Testis (tissue), 2 donors: ENCODE measurements at regions not wholly inside any gene's neighbourhood (a gene's known extent, or its start where the extent isn't known, plus 50 kb on each side); places are given as distances from the start of the nearest gene placed in this dataset.
A peak's percentile ranks its signal among the peaks of the same experiment; 100 is the strongest.

Source experiments
- DNase-seq: peaks from one replicate; pipeline ENCODE4 v3.0.0-alpha.2; 2019
- H3K27ac ChIP-seq, 2 donors: fragments of 200-600 bp; sonication (generic); one replicate each; pipeline ENCODE4 v1.5.1; 2019
- H3K27me3 ChIP-seq: fragments of 200-600 bp; sonication (generic); one replicate; pipeline ENCODE4 v1.5.1; 2019
- H3K36me3 ChIP-seq: fragments of 200-600 bp; sonication (generic); one replicate; pipeline ENCODE4 v1.5.1; 2017; ENCODE audit warnings: low read depth; ENCODE audit errors: missing control alignments
- H3K4me1 ChIP-seq: fragments of 200-600 bp; sonication (generic); one replicate; pipeline ENCODE4 v1.5.1; 2019
- H3K4me3 ChIP-seq, 2 donors: fragments of 200-600 bp; sonication (generic); one replicate each; pipeline ENCODE4 v1.5.1; 2017 to 2019
- H3K9me3 ChIP-seq: fragments of 200-600 bp; sonication (generic); one replicate; pipeline ENCODE4 v1.5.1; 2017
- CTCF ChIP-seq, 3 experiments: fragments of 450-650 bp in 2 of 3; fragments of 200-600 bp in 1 of 3; sonication (generic) in 1 of 3; IDR thresholded peaks; one replicate each; pipeline ENCODE4 v1.5.1; 2016 to 2019; ENCODE audit warnings: antibody characterized with exemption in 3 of 3, mild to moderate bottlenecking in 2 of 3, moderate library complexity in 1 of 3
- POLR2A ChIP-seq: fragments of 450-650 bp; IDR thresholded peaks from one replicate; pipeline ENCODE4 v1.6.1; 2017; ENCODE audit warnings: antibody characterized with exemption, mild to moderate bottlenecking, moderate library complexity
- WGBS, 2 donors: methylation state at CpG; one replicate each; pipeline ENCODE4 v1.1.5; 2018; 5-methylcytosine and 5-hydroxymethylcytosine counted together
- intact Hi-C: fragments of 100-400 bp; cut with DNase I; formaldehyde crosslinking; loops from one replicate; pipeline ENCODE4 v1.15.1; 2023; ENCODE audit warnings: low total_unique reads

- TF ChIP-seq POLR2A = no peak
- no peak for TF ChIP-seq CTCF (IDR thresholded peaks at IDR 0.05)
- intact Hi-C loops = no loop called here
- DNase-seq = no peak
- no peaks in the 10 kb centered on the region for H3K9me3 ChIP-seq
- WGBS, 2 donors = 91 to 100% methylated on average over 2 of the region's 2 CpGs
- H3K36me3 ChIP-seq = no peaks in the 10 kb centered on the region
- H3K27me3 ChIP-seq = no peaks in the 10 kb centered on the region
- no peaks in the 10 kb centered on the region for H3K4me1 ChIP-seq
- H3K4me3 ChIP-seq = no peak overlapping the region
- no peak overlapping the region for H3K27ac ChIP-seq
Measured at GRCh38 chr2:160977854-160978253, 182.4 kb upstream of the TANK start.

GRCh38 chr2:160984426-160985077 is 175.7 kb upstream of the TANK start:
- TF ChIP-seq CTCF (IDR thresholded peaks at IDR 0.05) = no peak
- TF ChIP-seq POLR2A = no peak
- no peaks in the 10 kb centered on the region for H3K4me1 ChIP-seq
- H3K4me3 ChIP-seq = no peak overlapping the region
- 68 to 77% methylated on average over 3 of the region's 3 CpGs for WGBS, 2 donors
- H3K9me3 ChIP-seq = no peaks in the 10 kb centered on the region
- peak; percentile 36 for DNase-seq
- H3K27ac ChIP-seq = no peak overlapping the region
- no peaks in the 10 kb centered on the region for H3K27me3 ChIP-seq
- H3K36me3 ChIP-seq = no peaks in the 10 kb centered on the region
- intact Hi-C loops = no loop called here

DNA sequence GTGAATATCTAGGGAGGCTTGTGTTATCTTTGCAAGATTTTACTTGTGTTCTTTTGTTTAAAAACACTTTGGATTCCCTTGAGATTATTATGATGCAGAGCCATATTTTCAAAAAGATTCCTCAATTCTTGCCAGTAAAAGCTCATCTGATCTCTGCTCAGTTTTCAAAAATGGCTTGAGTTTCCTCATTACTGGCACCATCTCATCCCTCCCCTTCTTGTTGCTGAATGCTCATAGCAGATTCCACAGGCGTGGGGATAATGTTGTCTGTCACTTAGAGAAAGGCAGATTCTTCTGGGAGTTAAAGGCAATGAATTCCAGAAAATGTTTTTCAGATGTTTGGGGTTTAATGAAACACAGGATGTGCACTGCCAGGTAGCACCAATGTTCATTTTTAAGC is 170.4 kb upstream of the TANK start:
- Histone ChIP-seq H3K9me3 (no peaks in the 10 kb centered on the region), H3K4me1 (peaks cover 3% of the 10 kb centered on the region), H3K27me3 (no peaks in the 10 kb centered on the region), H3K4me3 (no peak overlapping the region), H3K27ac (no peak overlapping the region), H3K36me3 (no peaks in the 10 kb centered on the region)
- intact Hi-C loops = no loop called here
- DNase-seq = no peak
- TF ChIP-seq CTCF (IDR thresholded peaks at IDR 0.05) (no peak), POLR2A (no peak)
- WGBS, 2 donors = 62 to 73% methylated on average over 1 of the region's 1 CpG

DNA sequence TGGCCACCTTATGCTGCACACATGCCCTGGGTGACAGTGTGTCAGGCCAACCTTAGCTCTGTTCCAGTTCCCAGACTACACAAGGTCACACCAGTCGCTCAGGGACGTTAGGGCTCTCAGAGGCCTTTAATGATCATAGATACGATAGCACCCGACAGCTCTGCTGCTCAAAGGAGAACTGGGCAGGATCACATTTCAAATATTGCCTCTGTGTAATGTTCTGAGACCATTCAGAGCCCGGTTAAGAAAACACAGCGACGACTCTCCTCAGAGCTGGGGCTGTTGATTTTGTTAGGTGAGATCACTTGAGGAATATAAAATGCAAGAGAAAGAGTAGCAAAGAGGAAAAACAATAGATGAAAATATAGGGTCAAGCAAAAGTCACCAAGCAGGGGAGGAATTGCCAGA is 166.6 kb upstream of the TANK start:
- Histone ChIP-seq H3K27me3 (no peaks in the 10 kb centered on the region), H3K27ac (no peak overlapping the region), H3K4me3 (no peak overlapping the region), H3K9me3 (no peaks in the 10 kb centered on the region), H3K4me1 (peaks cover 3% of the 10 kb centered on the region), H3K36me3 (no peaks in the 10 kb centered on the region)
- intact Hi-C loops = no loop called here
- DNase-seq = no peak
- WGBS, 2 donors = 41 to 68% methylated on average over 7 of the region's 7 CpGs
- no peak for TF ChIP-seq POLR2A

DNA sequence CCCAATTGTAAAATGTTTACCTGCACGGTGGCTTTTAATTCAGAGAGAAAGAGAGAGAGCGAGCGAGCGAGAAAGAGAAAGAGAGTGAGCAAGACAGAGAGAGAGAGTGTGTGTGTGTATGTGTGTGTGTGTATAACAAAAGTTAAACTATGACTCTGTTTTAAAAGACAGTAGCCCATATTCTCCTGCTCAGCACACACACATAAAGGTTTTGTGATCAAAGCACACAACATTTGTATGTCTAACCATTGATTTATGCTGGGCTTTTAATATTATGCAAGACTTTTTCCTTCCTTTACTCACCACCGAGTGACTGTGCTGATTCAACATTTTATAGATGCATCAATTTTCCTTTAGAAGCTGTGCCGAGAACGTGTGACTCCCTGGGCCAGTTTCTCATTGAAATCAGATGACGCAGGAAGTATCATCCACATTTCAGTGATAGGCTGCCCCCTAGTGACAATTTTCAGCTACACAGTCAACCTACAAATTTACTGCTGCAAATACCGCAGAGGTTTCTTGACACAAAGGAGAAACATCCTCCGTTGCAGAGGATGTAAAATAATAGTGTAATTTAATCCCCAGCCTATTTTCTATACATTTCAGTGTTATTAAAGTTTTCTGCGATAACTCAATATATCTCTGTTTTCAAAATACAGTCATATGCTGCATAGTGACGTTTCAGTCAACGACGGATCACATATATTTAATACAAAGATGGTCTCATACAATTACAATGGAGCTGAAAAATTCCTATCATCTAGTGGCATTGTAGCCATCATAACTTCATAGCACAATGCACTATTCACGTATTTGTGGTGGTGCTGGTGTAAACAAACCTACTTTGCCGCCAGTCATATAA is 165.9 kb upstream of the TANK start:
- WGBS, 2 donors = 37 to 39% methylated on average over 16 of the region's 16 CpGs
- no peak overlapping the region for H3K4me3 ChIP-seq
- no peak for TF ChIP-seq POLR2A
- TF ChIP-seq CTCF (IDR thresholded peaks at IDR 0.05) = peak; percentile 81 to 90 (median 88)
- H3K36me3 ChIP-seq = no peaks in the 10 kb centered on the region
- peak; percentile 90 for DNase-seq
- no peaks in the 10 kb centered on the region for H3K9me3 ChIP-seq
- intact Hi-C loops = no loop called here
- peaks cover 3% of the 10 kb centered on the region for H3K4me1 ChIP-seq
- H3K27ac ChIP-seq = no peak overlapping the region
- H3K27me3 ChIP-seq = no peaks in the 10 kb centered on the region
